Fibroblast of lung (primary cell): ENCODE measurements at regions not wholly inside any gene's neighbourhood (a gene's known extent, or its start where the extent isn't known, plus 50 kb on each side); places are given as distances from the start of the nearest gene placed in this dataset.

Experiments used
- EZH2 ChIP-seq: IDR thresholded peaks from 2 replicates; pipeline ENCODE4 v1.5.1; 2012; ENCODE audit warnings: low read length, control low read depth, mild to moderate bottlenecking; ENCODE audit errors: missing control alignments
- TF ChIP-seq, protein P1 (sequence below), 2 donors: IDR thresholded peaks in 1 of 2; conservative IDR thresholded peaks in 1 of 2; 1 replicate in 1 of 2; 2 replicates in 1 of 2; pipeline ENCODE4 v1.5.1; 2011 to 2012; ENCODE audit warnings: low read length in 2 of 2, control low read depth in 1 of 2, inconsistent platforms in 1 of 2, low read depth in 1 of 2, mild to moderate bottlenecking in 1 of 2

DNA sequence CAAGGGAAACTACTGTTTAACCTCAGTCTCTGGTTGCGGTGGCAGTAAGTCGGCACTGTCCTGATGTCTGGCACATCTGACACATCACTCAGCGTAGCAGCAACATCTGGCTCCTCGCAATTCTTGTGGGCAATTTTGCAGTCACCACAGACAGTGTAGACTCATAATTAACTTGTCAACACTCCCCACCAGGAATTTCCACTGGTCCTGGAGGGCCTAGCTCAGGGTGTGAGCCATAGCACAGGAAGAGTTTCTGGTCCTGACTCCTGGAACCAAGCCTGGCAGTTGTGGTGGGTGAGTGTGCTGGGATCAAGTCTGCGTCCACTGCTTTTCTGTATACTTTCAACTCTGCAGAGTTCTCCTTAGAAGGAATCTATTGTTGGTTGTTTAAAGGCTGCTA lies 209.7 kb downstream of the SNX19 start:
- no peak for TF ChIP-seq EZH2
- TF ChIP-seq, protein P1, sequence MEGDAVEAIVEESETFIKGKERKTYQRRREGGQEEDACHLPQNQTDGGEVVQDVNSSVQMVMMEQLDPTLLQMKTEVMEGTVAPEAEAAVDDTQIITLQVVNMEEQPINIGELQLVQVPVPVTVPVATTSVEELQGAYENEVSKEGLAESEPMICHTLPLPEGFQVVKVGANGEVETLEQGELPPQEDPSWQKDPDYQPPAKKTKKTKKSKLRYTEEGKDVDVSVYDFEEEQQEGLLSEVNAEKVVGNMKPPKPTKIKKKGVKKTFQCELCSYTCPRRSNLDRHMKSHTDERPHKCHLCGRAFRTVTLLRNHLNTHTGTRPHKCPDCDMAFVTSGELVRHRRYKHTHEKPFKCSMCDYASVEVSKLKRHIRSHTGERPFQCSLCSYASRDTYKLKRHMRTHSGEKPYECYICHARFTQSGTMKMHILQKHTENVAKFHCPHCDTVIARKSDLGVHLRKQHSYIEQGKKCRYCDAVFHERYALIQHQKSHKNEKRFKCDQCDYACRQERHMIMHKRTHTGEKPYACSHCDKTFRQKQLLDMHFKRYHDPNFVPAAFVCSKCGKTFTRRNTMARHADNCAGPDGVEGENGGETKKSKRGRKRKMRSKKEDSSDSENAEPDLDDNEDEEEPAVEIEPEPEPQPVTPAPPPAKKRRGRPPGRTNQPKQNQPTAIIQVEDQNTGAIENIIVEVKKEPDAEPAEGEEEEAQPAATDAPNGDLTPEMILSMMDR (conservative IDR thresholded peaks at IDR 0.05 in 1 of 2, IDR thresholded peaks at IDR 0.05 in 1 of 2; ENCODE audit: low read depth in 1 of 2, low read length in 2 of 2), result no peak
